ENCODE measurements at regions not wholly inside any gene's neighbourhood (a gene's known extent, or its start where the extent isn't known, plus 50 kb on each side); places are given as distances from the start of the nearest gene placed in this dataset.

- no peak for DNase-seq (ENCODE audit: low read depth)
These were observed 317.9 kb upstream of the RBFOX1 start for GRCh38 chr16:7014756-7015155.

- DNase-seq (ENCODE audit: low read depth): no peak
These were observed 318.7 kb upstream of the RBFOX1 start for GRCh38 chr16:7013990-7014389.

GRCh38 chr16:7004266-7004665 is 328.4 kb upstream of the RBFOX1 start:
- no peak for DNase-seq (ENCODE audit: low read depth)

- no peak for DNase-seq (ENCODE audit: low read depth)
These were observed 339.1 kb upstream of the RBFOX1 start for GRCh38 chr16:6993544-6993943.

- DNase-seq (ENCODE audit: low read depth): no peak
These were observed 343.8 kb upstream of the RBFOX1 start for GRCh38 chr16:6988846-6989245.

- DNase-seq (ENCODE audit: low read depth): no peak
These were observed 354.7 kb upstream of the RBFOX1 start for GRCh38 chr16:6977916-6978315.

GRCh38 chr16:6977291-6977690 is 355.4 kb upstream of the RBFOX1 start:
- no peak for DNase-seq (ENCODE audit: low read depth)

- DNase-seq (ENCODE audit: low read depth): no peak
These were observed 355.9 kb upstream of the RBFOX1 start for GRCh38 chr16:6976716-6977115.

- no peak for DNase-seq (ENCODE audit: low read depth)
These were observed 362.3 kb upstream of the RBFOX1 start for GRCh38 chr16:6970171-6970857.

GRCh38 chr16:6969594-6969993 is 363.1 kb upstream of the RBFOX1 start:
- no peak for DNase-seq (ENCODE audit: low read depth)

- DNase-seq (ENCODE audit: low read depth): no peak
These were observed 364.8 kb upstream of the RBFOX1 start for GRCh38 chr16:6967796-6968320.

GRCh38 chr16:6966925-6967324 is 365.7 kb upstream of the RBFOX1 start:
- no peak for DNase-seq (ENCODE audit: low read depth)

- no peak for DNase-seq (ENCODE audit: low read depth)
These were observed 368.0 kb upstream of the RBFOX1 start for GRCh38 chr16:6964679-6965078.

GRCh38 chr16:6961704-6962103 is 370.9 kb upstream of the RBFOX1 start:
- no peak for DNase-seq (ENCODE audit: low read depth)

- DNase-seq (ENCODE audit: low read depth): no peak
These were observed 374.5 kb upstream of the RBFOX1 start for GRCh38 chr16:6958184-6958583.

GRCh38 chr16:6957681-6958080 is 375.0 kb upstream of the RBFOX1 start:
- DNase-seq (ENCODE audit: low read depth): no peak

- no peak for DNase-seq (ENCODE audit: low read depth)
These were observed 376.1 kb upstream of the RBFOX1 start for GRCh38 chr16:6956511-6956910.

GRCh38 chr16:6955303-6955702 is 377.3 kb upstream of the RBFOX1 start:
- no peak for DNase-seq (ENCODE audit: low read depth)

- DNase-seq (ENCODE audit: low read depth): no peak
These were observed 383.4 kb upstream of the RBFOX1 start for GRCh38 chr16:6949240-6949639.

GRCh38 chr16:6947291-6947690 is 385.4 kb upstream of the RBFOX1 start:
- DNase-seq (ENCODE audit: low read depth): no peak

- DNase-seq (ENCODE audit: low read depth): no peak
These were observed 385.8 kb upstream of the RBFOX1 start for GRCh38 chr16:6946802-6947201.

- no peak for DNase-seq (ENCODE audit: low read depth)
These were observed 386.5 kb upstream of the RBFOX1 start for GRCh38 chr16:6946106-6946505.

- DNase-seq (ENCODE audit: low read depth): no peak
These were observed 391.7 kb upstream of the RBFOX1 start for GRCh38 chr16:6940968-6941367.

- no peak for DNase-seq (ENCODE audit: low read depth)
These were observed 395.0 kb upstream of the RBFOX1 start for GRCh38 chr16:6937641-6938040.
